Body of pancreas (tissue), 4 donors: ENCODE measurements at regions not wholly inside any gene's neighbourhood (a gene's known extent, or its start where the extent isn't known, plus 50 kb on each side); places are given as distances from the start of the nearest gene placed in this dataset.

Experiments
- ATAC-seq: fragments of 150-250 bp; one replicate; pipeline ENCODE4 v1.9.1; 2016
- DNase-seq, 4 donors: peaks; one replicate each; pipeline ENCODE4 v3.0.0-alpha.2; 2019
- H3K27ac ChIP-seq, 4 donors: fragments of 200-600 bp; sonication (generic); 1 replicate in 3 of 4; 2 replicates in 1 of 4; pipeline versions ENCODE4 v1.5.1 to v1.6.1; 2016 to 2019; ENCODE audit warnings: mild to moderate bottlenecking in 1 of 4, mixed read lengths in 1 of 4, moderate library complexity in 1 of 4
- H3K27me3 ChIP-seq, 2 donors: fragments of 200-600 bp; sonication (generic); one replicate each; pipeline ENCODE4 v1.6.0; 2016; ENCODE audit warnings: mild to moderate bottlenecking in 1 of 2
- H3K36me3 ChIP-seq, 2 donors: fragments of 200-600 bp; sonication (generic); replicated peaks in 1 of 2; 2 replicates each; pipeline ENCODE4 v1.5.1; 2016; ENCODE audit warnings: low read depth in 2 of 2; ENCODE audit not compliant: insufficient read depth in 1 of 2
- H3K4me1 ChIP-seq: fragments of 200-600 bp; sonication (generic); one replicate; pipeline ENCODE4 v1.6.0; 2016
- H3K4me3 ChIP-seq, 2 donors: fragments of 200-600 bp; sonication (generic); 1 replicate in 1 of 2; 2 replicates in 1 of 2; pipeline ENCODE4 v1.5.1; 2016 to 2019
- H3K9me3 ChIP-seq, 3 donors: fragments of 200-600 bp; sonication (generic); 1 replicate in 2 of 3; 2 replicates in 1 of 3; pipeline ENCODE4 v1.5.1; 2016
- CTCF ChIP-seq, 7 experiments: fragments of 450-650 bp in 4 of 7; fragments of 200-600 bp in 3 of 7; sonication (generic) in 3 of 7; IDR thresholded peaks; one replicate each; pipeline ENCODE4 v1.5.1; 2016 to 2019; ENCODE audit warnings: antibody characterized with exemption in 7 of 7
- POLR2A ChIP-seq, 3 donors: fragments of 450-650 bp; IDR thresholded peaks; one replicate each; pipeline ENCODE4 v1.6.1; 2016; ENCODE audit warnings: antibody characterized with exemption in 3 of 3, mild to moderate bottlenecking in 2 of 3
- WGBS, 2 donors: methylation state at CpG; one replicate each; pipeline ENCODE4 v1.1.5; 2017; 5-methylcytosine and 5-hydroxymethylcytosine counted together
- intact Hi-C: fragments of 100-400 bp; cut with DNase I; formaldehyde crosslinking; loops from one replicate; pipeline ENCODE4 v1.15.1; 2023

- TF ChIP-seq CTCF (IDR thresholded peaks at IDR 0.05), result no peak
- no peak for TF ChIP-seq POLR2A (IDR thresholded peaks at IDR 0.05)
- Histone ChIP-seq H3K27ac (no peak overlapping the region), H3K4me1 (no peaks in the 10 kb centered on the region), H3K9me3 (no peaks in the 10 kb centered on the region), H3K4me3 (no peak overlapping the region), H3K36me3 (no peaks in the 10 kb centered on the region), H3K27me3 (no peaks in the 10 kb centered on the region)
- intact Hi-C loops, result no loop called here
- WGBS, 2 donors, result 68 to 76% methylated on average over 3 of the region's 3 CpGs
- no peak for DNase-seq
- no peak for ATAC-seq
Measured at GRCh38 chr16:86320237-86320595, 190.1 kb upstream of the FOXF1 start.

- Histone ChIP-seq H3K4me3 (no peak overlapping the region), H3K4me1 (no peaks in the 10 kb centered on the region), H3K36me3 (no peaks in the 10 kb centered on the region), H3K27ac (no peak overlapping the region), H3K27me3 (no peaks in the 10 kb centered on the region), H3K9me3 (no peaks in the 10 kb centered on the region)
- WGBS, 2 donors, result 64 to 75% methylated on average over 9 of the region's 9 CpGs
- intact Hi-C loops, result no loop called here
- DNase-seq (no peak), ATAC-seq (no peak)
- TF ChIP-seq CTCF (IDR thresholded peaks at IDR 0.05), result no peak
- TF ChIP-seq POLR2A (IDR thresholded peaks at IDR 0.05), result no peak
Measured at GRCh38 chr16:86321491-86321890, 188.8 kb upstream of the FOXF1 start.

- Histone ChIP-seq H3K9me3 (no peaks in the 10 kb centered on the region), H3K27ac (no peak overlapping the region), H3K4me1 (no peaks in the 10 kb centered on the region), H3K4me3 (no peak overlapping the region), H3K36me3 (no peaks in the 10 kb centered on the region), H3K27me3 (no peaks in the 10 kb centered on the region)
- intact Hi-C loops, result no loop called here
- WGBS, 2 donors, result 14 to 43% methylated on average over 6 of the region's 6 CpGs
- DNase-seq (no peak), ATAC-seq (no peak)
- TF ChIP-seq CTCF (IDR thresholded peaks at IDR 0.05) (no peak), POLR2A (IDR thresholded peaks at IDR 0.05) (no peak)
Measured at GRCh38 chr16:86322283-86322682, 188.0 kb upstream of the FOXF1 start.

- Histone ChIP-seq H3K36me3 (no peaks in the 10 kb centered on the region), H3K27ac (no peak overlapping the region), H3K4me1 (no peaks in the 10 kb centered on the region), H3K4me3 (no peak overlapping the region), H3K9me3 (no peaks in the 10 kb centered on the region), H3K27me3 (no peaks in the 10 kb centered on the region)
- intact Hi-C loops, result no loop called here
- DNase-seq (no peak), ATAC-seq (no peak)
- TF ChIP-seq POLR2A (IDR thresholded peaks at IDR 0.05) (no peak), CTCF (IDR thresholded peaks at IDR 0.05) (no peak)
- WGBS, 2 donors, result 47% methylated on average over 5 to 8 of the region's 8 CpGs
Measured at GRCh38 chr16:86322806-86323205, 187.5 kb upstream of the FOXF1 start.

- Histone ChIP-seq H3K4me3 (no peak overlapping the region), H3K27ac (no peak overlapping the region), H3K36me3 (no peaks in the 10 kb centered on the region), H3K4me1 (no peaks in the 10 kb centered on the region), H3K27me3 (no peaks in the 10 kb centered on the region), H3K9me3 (no peaks in the 10 kb centered on the region)
- ATAC-seq (no peak), DNase-seq (no peak)
- intact Hi-C loops, result no loop called here
- TF ChIP-seq POLR2A (IDR thresholded peaks at IDR 0.05), result no peak
- TF ChIP-seq CTCF (IDR thresholded peaks at IDR 0.05), result no peak
- WGBS, 2 donors, result 90% methylated on average over 11 to 18 of the region's 18 CpGs
Measured at GRCh38 chr16:86324320-86324719, 186.0 kb upstream of the FOXF1 start.
